HCT116 (cell line): ENCODE measurements at regions not wholly inside any gene's neighbourhood (a gene's known extent, or its start where the extent isn't known, plus 50 kb on each side); places are given as distances from the start of the nearest gene placed in this dataset.

Experiments
- ATAC-seq: fragments of 200-7000 bp; cut with Tn5 transposase; 2 replicates; pipeline ENCODE4 v1.9.1; 2020; ENCODE audit warnings: mild to moderate bottlenecking, moderate library complexity
- BruUV-seq: library from RNA; stranded (reverse); fragments of 400-500 nt; replicated peaks from 2 replicates; lab custom pipeline; 2021; lab: Mats Ljungman, UMichigan
- CTCF ChIA-PET: fragments of 300-600 bp; sonication (Branson Sonifier 250); formaldehyde crosslinking; loops from one replicate; lab custom pipeline; 2021; ENCODE audit warnings: antibody characterized with exemption; lab: Charles Lee
- POLR2A ChIA-PET: fragments of 300-600, 350-600 bp; sonication (Branson Sonifier 250); formaldehyde crosslinking; loops from one replicate; lab custom pipeline; 2021; ENCODE audit warnings: antibody characterized with exemption; lab: Charles Lee
- RAD21 ChIA-PET, 2 experiments: fragments of 300-600 bp; sonication (Branson Sonifier 250); formaldehyde crosslinking; loops; one replicate each; lab custom pipeline; 2023; ENCODE audit warnings: low total read pairs in 2 of 2; ENCODE audit not compliant: uncharacterized antibody in 2 of 2, unreplicated experiment in 2 of 2, low non-redundant PET in 1 of 2; lab: Charles Lee
- DNase-seq: peaks from one replicate; pipeline ENCODE4 v3.0.0-alpha.2; 2010; ENCODE audit warnings: low read depth, low spot score
- H2AFZ ChIP-seq: fragments of 200-600 bp; shearing (Covaris generic), sonication (generic); 2 replicates; pipeline ENCODE4 v1.6.1; 2017; ENCODE audit warnings: low read depth, mixed run types, mixed read lengths, antibody characterized with exemption, low read length; ENCODE audit not compliant: poor library complexity, severe bottlenecking
- H3K27ac ChIP-seq: 2 replicates; pipeline ENCODE4 v1.5.1; 2012; ENCODE audit warnings: low read depth, low read length
- H3K27me3 ChIP-seq: fragments of 200-600 bp; sonication (generic); 2 replicates; pipeline ENCODE4 v1.6.1; 2016; ENCODE audit warnings: mixed run types, low read length, mixed read lengths; ENCODE audit not compliant: insufficient read depth
- H3K36me3 ChIP-seq, 2 experiments: fragments of 200-500 bp in 1 of 2; fragments of 200-600 bp in 1 of 2; sonication (Bioruptor generic) in 1 of 2; sonication (generic) in 1 of 2; 2 replicates each; pipeline versions ENCODE4 v1.5.1 to v1.6.1; 2014 to 2016; ENCODE audit warnings: low read length in 2 of 2, inconsistent platforms in 1 of 2, mixed read lengths in 1 of 2, mixed run types in 1 of 2; ENCODE audit not compliant: insufficient read depth in 2 of 2, control insufficient read depth in 1 of 2
- H3K4me1 ChIP-seq, 2 experiments: fragments of 200-600 bp in 1 of 2; sonication (generic) in 1 of 2; 2 replicates each; pipeline versions ENCODE4 v1.5.1 to v1.6.1; 2012 to 2017; ENCODE audit warnings: low read length in 2 of 2, inconsistent platforms in 1 of 2, mild to moderate bottlenecking in 1 of 2, mixed read lengths in 1 of 2, mixed run types in 1 of 2, moderate library complexity in 1 of 2; ENCODE audit not compliant: insufficient read depth in 2 of 2, control insufficient read depth in 1 of 2
- H3K4me2 ChIP-seq: fragments of 200-600 bp; sonication (generic); 2 replicates; pipeline ENCODE4 v1.6.1; 2017; ENCODE audit warnings: mixed run types, low read length, mixed read lengths
- H3K4me3 ChIP-seq, 2 experiments: fragments of 200-600 bp in 1 of 2; sonication (generic) in 1 of 2; replicated peaks in 1 of 2; 2 replicates each; pipeline ENCODE4 v1.5.1; 2011 to 2016; ENCODE audit warnings: low read length in 2 of 2, control low read depth in 1 of 2, low read depth in 1 of 2, mild to moderate bottlenecking in 1 of 2, mixed read lengths in 1 of 2, mixed run types in 1 of 2
- H3K79me2 ChIP-seq: fragments of 200-600 bp; sonication (generic); 2 replicates; pipeline ENCODE4 v1.6.1; 2017; ENCODE audit warnings: mild to moderate bottlenecking, mixed run types, low read length, moderate library complexity, mixed read lengths; ENCODE audit not compliant: insufficient read depth
- H3K9ac ChIP-seq: fragments of 200-600 bp; sonication (generic); 2 replicates; pipeline ENCODE4 v1.6.1; 2016; ENCODE audit warnings: low read length, mixed read lengths
- H3K9me2 ChIP-seq: fragments of 200-600 bp; sonication (generic), shearing (Covaris generic); 2 replicates; pipeline ENCODE4 v1.6.1; 2017; ENCODE audit warnings: mixed run types, mild to moderate bottlenecking, moderate library complexity; ENCODE audit not compliant: insufficient read depth
- H3K9me3 ChIP-seq, 2 experiments: fragments of 200-500 bp in 1 of 2; fragments of 200-600 bp in 1 of 2; sonication (Bioruptor generic) in 1 of 2; sonication (generic) in 1 of 2; 2 replicates each; pipeline ENCODE4 v1.6.1; 2014 to 2017; ENCODE audit warnings: low read length in 2 of 2, mixed read lengths in 2 of 2, inconsistent platforms in 1 of 2, low read depth in 1 of 2, mild to moderate bottlenecking in 1 of 2, mixed run types in 1 of 2, moderate library complexity in 1 of 2; ENCODE audit not compliant: control insufficient read depth in 1 of 2, insufficient read depth in 1 of 2
- H4K20me1 ChIP-seq: fragments of 200-600 bp; sonication (generic), shearing (Covaris generic); 2 replicates; pipeline ENCODE4 v1.6.1; 2017; ENCODE audit warnings: mixed run types, mild to moderate bottlenecking, moderate library complexity; ENCODE audit not compliant: insufficient read depth
- CBX3 ChIP-seq: IDR thresholded peaks from 2 replicates; pipeline ENCODE4 v1.6.1; 2012; ENCODE audit warnings: low read depth
- CEBPB ChIP-seq: IDR thresholded peaks from 2 replicates; pipeline ENCODE4 v1.6.1; 2012; ENCODE audit warnings: low read depth
- EGR1 ChIP-seq: IDR thresholded peaks from 2 replicates; pipeline ENCODE4 v1.6.1; 2012; ENCODE audit warnings: low read depth
- ELF1 ChIP-seq: IDR thresholded peaks from 2 replicates; pipeline ENCODE4 v1.6.1; 2012; ENCODE audit warnings: low read depth, borderline replicate concordance
- EZH2 ChIP-seq: fragments of 200-600 bp; sonication (generic); IDR thresholded peaks from 2 replicates; pipeline ENCODE4 v1.6.1; 2017; ENCODE audit warnings: antibody characterized with exemption, mixed run types
- EZH2phosphoT487 ChIP-seq: fragments of 200-600 bp; IDR thresholded peaks from 2 replicates; pipeline ENCODE4 v1.6.1; 2018; ENCODE audit warnings: antibody characterized with exemption, borderline replicate concordance
- JUND ChIP-seq: IDR thresholded peaks from 2 replicates; pipeline ENCODE4 v1.6.1; 2012
- POLR2A ChIP-seq: IDR thresholded peaks from 2 replicates; pipeline ENCODE4 v1.7.0; 2011; ENCODE audit warnings: borderline replicate concordance; ENCODE audit not compliant: insufficient read depth, insufficient read length; ENCODE audit errors: extremely low read depth
- RAD21 ChIP-seq: IDR thresholded peaks from 2 replicates; pipeline ENCODE4 v1.6.1; 2012; ENCODE audit warnings: low read depth, mild to moderate bottlenecking
- SIN3A ChIP-seq: IDR thresholded peaks from 2 replicates; pipeline ENCODE4 v1.6.1; 2012; ENCODE audit warnings: low read depth
- SP1 ChIP-seq: IDR thresholded peaks from 2 replicates; pipeline ENCODE4 v1.6.1; 2012; ENCODE audit warnings: low read depth
- SRF ChIP-seq: IDR thresholded peaks from 2 replicates; pipeline ENCODE4 v1.6.1; 2012; ENCODE audit warnings: low read depth
- TCF7L2 ChIP-seq: IDR thresholded peaks from 2 replicates; pipeline ENCODE4 v1.7.0; 2011; ENCODE audit warnings: borderline replicate concordance, inconsistent platforms; ENCODE audit not compliant: insufficient read depth, insufficient read length; ENCODE audit errors: extremely low read depth
- YY1 ChIP-seq: IDR thresholded peaks from 2 replicates; pipeline ENCODE4 v1.6.1; 2011; ENCODE audit warnings: low read length, low read depth, moderate library complexity, mild to moderate bottlenecking; ENCODE audit not compliant: insufficient replicate concordance; ENCODE audit errors: extremely low read depth
- ZFX ChIP-seq: fragments of 450-650 bp; IDR thresholded peaks from 2 replicates; pipeline ENCODE4 v1.6.1; 2017
- ZNF274 ChIP-seq: fragments of 200-500 bp; sonication (Bioruptor generic); IDR thresholded peaks from 2 replicates; pipeline ENCODE4 v1.6.1; 2014; ENCODE audit warnings: mild to moderate bottlenecking, low read depth, low read length, inconsistent platforms
- intact Hi-C: fragments of 100-400 bp; cut with micrococcal nuclease; formaldehyde crosslinking; loops from 2 replicates; pipeline ENCODE4 v1.10.0; 2022
- TF ChIP-seq, protein P1 (sequence below): IDR thresholded peaks from 2 replicates; pipeline ENCODE4 v1.6.1; 2011; ENCODE audit warnings: mild to moderate bottlenecking, low read length, moderate library complexity; ENCODE audit not compliant: insufficient replicate concordance; ENCODE audit errors: extremely low read depth
- TF ChIP-seq, protein P2 (sequence below): IDR thresholded peaks from 2 replicates; pipeline ENCODE4 v1.6.1; 2012; ENCODE audit warnings: low read depth
- TF ChIP-seq, protein P3 (sequence below): IDR thresholded peaks from 2 replicates; pipeline ENCODE4 v1.6.1; 2012
- TF ChIP-seq, protein P4 (sequence below): IDR thresholded peaks from 2 replicates; pipeline ENCODE4 v1.6.1; 2012

DNA sequence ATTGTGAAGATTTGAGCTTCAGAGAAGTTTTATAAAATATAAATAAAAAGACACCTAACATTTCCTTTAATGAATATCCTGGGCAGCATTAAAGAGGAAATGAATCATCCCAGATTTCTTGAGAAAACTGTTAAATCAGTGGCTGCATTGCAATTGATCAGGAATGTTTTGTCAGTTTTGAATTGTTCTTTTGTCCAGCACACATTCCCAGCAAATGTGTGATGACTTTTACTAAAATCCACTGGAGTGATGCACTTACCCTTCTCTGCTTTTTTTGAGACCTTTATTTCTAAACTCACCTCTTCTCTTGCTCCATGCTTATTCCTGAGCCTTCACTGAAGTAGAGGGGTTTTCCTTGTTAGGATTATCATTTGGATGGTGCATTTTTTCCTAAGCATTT is 1307.2 kb downstream of the CDH8 start:
- no peaks in the 10 kb centered on the region for H3K79me2 ChIP-seq
- no peak overlapping the region for H2AFZ ChIP-seq
- no peak for DNase-seq
- BruUV-seq: no TSS peak
- H3K36me3 ChIP-seq: no peaks in the 10 kb centered on the region
- H3K4me2 ChIP-seq: no peak overlapping the region
- H3K4me1 ChIP-seq: no peaks in the 10 kb centered on the region
- no peak overlapping the region for H3K27ac ChIP-seq
- H3K9me2 ChIP-seq: no peaks in the 10 kb centered on the region
- intact Hi-C loops: no loop called here
- TF ChIP-seq SP1: no peak
- no peak for TF ChIP-seq RAD21
- no peak for TF ChIP-seq ZFX
- no peak for TF ChIP-seq EZH2
- TF ChIP-seq CEBPB: no peak
- TF ChIP-seq TCF7L2: no peak
- no peak for TF ChIP-seq SRF
- TF ChIP-seq ELF1: no peak
- no peak for TF ChIP-seq JUND
- TF ChIP-seq, protein P1, sequence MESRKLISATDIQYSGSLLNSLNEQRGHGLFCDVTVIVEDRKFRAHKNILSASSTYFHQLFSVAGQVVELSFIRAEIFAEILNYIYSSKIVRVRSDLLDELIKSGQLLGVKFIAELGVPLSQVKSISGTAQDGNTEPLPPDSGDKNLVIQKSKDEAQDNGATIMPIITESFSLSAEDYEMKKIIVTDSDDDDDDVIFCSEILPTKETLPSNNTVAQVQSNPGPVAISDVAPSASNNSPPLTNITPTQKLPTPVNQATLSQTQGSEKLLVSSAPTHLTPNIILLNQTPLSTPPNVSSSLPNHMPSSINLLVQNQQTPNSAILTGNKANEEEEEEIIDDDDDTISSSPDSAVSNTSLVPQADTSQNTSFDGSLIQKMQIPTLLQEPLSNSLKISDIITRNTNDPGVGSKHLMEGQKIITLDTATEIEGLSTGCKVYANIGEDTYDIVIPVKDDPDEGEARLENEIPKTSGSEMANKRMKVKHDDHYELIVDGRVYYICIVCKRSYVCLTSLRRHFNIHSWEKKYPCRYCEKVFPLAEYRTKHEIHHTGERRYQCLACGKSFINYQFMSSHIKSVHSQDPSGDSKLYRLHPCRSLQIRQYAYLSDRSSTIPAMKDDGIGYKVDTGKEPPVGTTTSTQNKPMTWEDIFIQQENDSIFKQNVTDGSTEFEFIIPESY: no peak
- TF ChIP-seq, protein P2, sequence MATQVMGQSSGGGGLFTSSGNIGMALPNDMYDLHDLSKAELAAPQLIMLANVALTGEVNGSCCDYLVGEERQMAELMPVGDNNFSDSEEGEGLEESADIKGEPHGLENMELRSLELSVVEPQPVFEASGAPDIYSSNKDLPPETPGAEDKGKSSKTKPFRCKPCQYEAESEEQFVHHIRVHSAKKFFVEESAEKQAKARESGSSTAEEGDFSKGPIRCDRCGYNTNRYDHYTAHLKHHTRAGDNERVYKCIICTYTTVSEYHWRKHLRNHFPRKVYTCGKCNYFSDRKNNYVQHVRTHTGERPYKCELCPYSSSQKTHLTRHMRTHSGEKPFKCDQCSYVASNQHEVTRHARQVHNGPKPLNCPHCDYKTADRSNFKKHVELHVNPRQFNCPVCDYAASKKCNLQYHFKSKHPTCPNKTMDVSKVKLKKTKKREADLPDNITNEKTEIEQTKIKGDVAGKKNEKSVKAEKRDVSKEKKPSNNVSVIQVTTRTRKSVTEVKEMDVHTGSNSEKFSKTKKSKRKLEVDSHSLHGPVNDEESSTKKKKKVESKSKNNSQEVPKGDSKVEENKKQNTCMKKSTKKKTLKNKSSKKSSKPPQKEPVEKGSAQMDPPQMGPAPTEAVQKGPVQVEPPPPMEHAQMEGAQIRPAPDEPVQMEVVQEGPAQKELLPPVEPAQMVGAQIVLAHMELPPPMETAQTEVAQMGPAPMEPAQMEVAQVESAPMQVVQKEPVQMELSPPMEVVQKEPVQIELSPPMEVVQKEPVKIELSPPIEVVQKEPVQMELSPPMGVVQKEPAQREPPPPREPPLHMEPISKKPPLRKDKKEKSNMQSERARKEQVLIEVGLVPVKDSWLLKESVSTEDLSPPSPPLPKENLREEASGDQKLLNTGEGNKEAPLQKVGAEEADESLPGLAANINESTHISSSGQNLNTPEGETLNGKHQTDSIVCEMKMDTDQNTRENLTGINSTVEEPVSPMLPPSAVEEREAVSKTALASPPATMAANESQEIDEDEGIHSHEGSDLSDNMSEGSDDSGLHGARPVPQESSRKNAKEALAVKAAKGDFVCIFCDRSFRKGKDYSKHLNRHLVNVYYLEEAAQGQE: no peak
- TF ChIP-seq SIN3A: no peak
- no peak for TF ChIP-seq ZNF274
- no peak for TF ChIP-seq POLR2A
- TF ChIP-seq EGR1: no peak
- TF ChIP-seq, protein P3, sequence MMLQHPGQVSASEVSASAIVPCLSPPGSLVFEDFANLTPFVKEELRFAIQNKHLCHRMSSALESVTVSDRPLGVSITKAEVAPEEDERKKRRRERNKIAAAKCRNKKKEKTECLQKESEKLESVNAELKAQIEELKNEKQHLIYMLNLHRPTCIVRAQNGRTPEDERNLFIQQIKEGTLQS: no peak
- TF ChIP-seq YY1: no peak
- TF ChIP-seq CBX3: no peak
- no peak for TF ChIP-seq EZH2phosphoT487
- TF ChIP-seq, protein P4, sequence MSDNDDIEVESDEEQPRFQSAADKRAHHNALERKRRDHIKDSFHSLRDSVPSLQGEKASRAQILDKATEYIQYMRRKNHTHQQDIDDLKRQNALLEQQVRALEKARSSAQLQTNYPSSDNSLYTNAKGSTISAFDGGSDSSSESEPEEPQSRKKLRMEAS: no peak
- no peaks in the 10 kb centered on the region for H3K27me3 ChIP-seq
- H4K20me1 ChIP-seq: no peaks in the 10 kb centered on the region
- ATAC-seq: no peak
- ChIA-PET RAD21 (no interaction called here), POLR2A (no interaction called here), CTCF (no interaction called here)
- no peak overlapping the region for H3K4me3 ChIP-seq
- H3K9ac ChIP-seq: no peak overlapping the region
- H3K9me3 ChIP-seq: peaks cover 9 to 26% of the 10 kb centered on the region in 2 experiments; a peak in 3 of 4 replicates
